ENCODE measurements at regions not wholly inside any gene's neighbourhood (a gene's known extent, or its start where the extent isn't known, plus 50 kb on each side); places are given as distances from the start of the nearest gene placed in this dataset.
A peak's percentile ranks its signal among the peaks of the same experiment; 100 is the strongest.

DNA sequence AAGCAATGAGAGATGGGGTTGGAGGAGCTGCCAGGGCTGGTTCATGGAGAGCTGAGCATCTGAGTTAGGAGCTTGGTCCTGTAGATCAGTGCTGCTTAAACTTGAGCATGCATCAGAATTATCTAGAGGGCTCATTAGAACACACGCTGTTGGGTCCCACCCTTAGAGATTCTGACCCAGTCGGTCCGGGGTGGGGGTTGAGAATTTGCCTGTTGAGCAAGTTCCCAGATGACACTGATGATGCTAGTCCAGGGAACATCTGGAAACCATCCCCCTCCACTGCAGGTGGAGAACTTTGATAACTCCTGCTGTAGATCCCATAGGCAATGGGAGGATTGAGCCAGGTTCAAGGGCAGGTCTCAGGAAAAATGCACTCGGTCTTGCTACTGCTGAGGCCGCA, 158.0 kb upstream of the KLF4 start:
- DNase-seq = no peak

GRCh38 chr9:107647141-107647540, 157.6 kb upstream of the KLF4 start:
- DNase-seq = peak; percentile 26

GRCh38 chr9:107645464-107645833, 155.9 kb upstream of the KLF4 start:
- DNase-seq = no peak

GRCh38 chr9:107644733-107645463, 155.3 kb upstream of the KLF4 start:
- peak; percentile 52 for DNase-seq

DNA sequence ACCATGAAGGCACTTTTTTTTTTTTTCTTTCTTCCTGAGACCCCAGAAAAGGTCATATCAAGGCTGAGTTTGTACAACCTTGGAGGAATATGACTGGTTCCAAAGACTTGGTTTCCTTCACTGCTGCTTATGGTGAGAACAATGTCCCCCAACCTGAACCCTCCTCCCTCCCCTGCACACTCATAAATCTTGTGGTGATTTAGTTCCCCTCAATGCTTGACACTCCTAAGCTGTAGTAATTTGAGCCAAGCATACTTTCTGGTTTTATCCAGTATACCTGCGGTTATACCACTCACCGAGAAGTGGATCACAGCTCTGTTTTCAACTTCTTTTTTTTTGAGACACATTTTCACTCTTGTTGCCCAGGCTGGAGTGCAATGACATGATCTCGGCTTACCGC, 149.9 kb upstream of the KLF4 start:
- DNase-seq = peak; percentile 87

DNA sequence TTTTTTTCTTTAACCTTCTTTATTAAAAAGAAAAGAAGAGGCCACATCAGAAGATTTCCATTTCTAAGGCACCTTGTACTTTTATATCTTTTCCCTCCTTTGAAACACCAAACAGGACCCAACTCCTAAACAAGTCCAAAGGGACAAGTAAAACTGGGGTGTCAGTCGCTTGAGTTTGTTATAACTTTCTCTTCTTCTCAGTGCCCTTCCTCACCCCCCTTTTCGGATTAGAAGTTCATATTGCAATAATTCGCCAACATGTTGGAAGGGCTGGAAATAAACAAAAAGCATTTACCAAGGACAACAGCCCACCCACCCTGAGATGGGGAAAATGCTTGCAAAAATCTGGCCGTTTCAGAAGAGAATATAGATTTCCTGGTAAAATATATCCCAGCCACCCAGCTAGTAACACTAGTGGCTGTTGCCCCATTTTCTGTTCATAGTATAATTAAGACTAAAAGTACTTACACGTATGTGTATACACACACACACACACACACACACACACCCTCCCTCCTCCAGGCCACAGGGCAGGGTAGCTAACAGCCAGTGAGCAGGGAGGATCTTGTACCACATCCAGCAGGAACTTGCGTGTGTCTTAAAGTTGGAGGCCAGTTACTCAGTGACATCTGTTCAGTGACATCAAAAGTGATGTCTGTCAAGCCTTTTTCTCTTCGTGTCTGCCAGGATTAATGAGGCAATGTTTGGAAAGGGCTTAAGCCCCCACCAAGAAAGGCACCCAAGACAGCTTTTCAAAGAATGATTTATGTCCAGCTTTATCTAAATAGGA, 149.1 kb upstream of the KLF4 start:
- DNase-seq = peak; percentile 89

DNA sequence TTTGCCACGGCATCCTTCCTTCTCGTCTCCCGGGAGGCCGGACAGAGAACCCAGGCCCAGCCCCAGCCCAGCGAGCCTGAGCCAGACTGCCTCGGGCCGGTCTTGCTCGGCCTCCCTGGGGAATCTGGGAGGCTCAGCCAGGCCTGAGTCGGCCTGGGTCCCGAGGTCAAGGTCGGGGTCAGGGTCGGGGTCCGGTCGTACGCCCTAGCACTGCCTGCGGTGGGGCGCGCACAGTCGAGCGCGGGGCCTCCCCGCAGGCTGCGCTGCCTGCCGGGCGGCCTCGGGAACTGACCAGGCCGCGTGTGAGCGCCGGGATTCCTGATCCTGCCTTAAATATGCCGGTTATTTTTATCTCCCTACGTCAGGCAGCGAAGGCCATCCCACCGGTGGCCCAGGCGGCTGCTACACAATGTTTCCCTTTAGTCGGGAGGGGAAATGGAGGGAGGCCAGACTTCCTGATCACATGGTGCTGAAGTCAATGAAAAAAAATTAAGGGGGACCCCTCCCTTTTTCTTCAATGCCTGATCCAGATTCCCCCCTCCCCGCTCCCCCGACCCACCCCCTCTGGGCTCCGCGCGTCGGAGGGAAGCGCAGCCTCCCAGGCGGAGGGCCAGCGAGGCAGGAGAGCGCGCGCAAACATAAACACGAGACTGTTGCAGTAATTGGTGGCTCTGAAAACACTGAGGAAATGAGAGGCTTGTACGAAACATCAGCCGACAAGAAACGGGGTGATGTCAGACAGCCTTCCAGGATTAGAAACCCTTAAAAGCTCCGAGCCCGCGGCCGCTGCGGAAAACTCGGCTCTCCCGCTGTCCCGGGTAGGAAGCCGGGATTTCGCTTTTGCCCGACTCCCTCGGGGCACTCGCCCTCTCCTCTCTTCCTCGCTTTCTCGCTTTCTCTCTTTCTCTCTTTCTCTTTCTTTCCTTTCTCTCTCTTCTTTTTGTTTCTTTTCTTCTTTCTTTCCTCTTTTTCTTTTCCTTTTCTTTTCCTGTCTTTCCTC, 148.2 kb upstream of the KLF4 start:
- peak; percentile 49 for DNase-seq

DNA sequence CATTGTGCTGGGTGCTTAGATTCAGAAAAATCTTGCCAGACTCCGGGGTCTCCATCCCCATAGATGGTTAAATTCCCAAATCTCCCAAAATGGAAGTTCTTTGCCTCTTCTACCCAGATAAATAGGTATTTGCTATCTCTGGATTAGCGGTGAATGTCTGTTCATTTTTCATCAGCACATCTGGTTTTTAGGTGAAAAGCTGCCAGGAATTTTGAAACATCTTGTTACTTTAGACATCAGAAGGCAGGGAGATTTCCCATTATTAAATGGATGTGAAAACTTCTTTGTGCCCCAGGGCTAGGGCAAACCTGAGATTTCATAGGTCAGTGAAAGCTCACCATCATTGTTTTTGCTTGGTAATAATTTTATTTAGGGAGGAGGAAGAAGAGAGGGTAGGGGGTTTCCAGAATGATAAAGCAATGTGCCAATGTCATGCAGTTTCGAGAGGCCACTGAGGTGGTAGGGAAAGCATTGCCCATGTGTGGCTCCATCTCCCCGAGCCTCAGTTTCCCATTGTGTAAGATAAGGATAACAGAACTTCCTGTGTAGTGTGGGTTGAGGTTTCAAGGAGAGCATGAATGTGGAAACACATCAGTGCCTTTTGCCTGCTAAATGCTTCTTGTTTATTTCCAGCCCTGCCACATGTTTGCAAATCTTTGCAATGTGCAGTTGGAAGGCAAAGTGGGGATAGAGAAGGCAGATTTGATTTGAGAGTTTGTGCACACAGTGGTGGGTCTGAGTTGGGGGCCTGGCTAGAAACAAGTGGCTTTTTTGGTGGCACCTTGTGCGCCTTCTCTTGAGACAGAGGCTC, 147.2 kb upstream of the KLF4 start:
- DNase-seq = no peak

DNA sequence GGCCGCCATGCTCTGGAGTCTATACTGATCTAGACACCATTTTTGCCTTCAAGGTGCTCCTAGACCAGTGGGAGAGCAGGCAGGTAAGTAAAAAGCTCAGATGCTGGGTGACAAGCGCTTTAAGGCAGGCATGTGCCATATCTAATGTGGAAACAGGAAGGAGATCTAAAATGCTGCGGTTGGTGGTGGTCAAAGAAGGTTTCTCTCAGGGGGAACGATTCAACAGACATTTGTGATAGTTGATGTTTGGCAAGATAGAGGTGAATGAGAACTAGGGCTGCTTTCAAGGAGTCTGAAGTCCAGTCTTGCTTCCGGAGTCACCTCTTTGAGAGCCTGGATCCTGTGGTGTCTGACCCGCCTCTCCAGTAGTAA, 146.2 kb upstream of the KLF4 start:
- peak; percentile 78 for DNase-seq

- peak; percentile 62 for DNase-seq
These were observed 145.7 kb upstream of the KLF4 start for GRCh38 chr9:107635101-107635802.

DNA sequence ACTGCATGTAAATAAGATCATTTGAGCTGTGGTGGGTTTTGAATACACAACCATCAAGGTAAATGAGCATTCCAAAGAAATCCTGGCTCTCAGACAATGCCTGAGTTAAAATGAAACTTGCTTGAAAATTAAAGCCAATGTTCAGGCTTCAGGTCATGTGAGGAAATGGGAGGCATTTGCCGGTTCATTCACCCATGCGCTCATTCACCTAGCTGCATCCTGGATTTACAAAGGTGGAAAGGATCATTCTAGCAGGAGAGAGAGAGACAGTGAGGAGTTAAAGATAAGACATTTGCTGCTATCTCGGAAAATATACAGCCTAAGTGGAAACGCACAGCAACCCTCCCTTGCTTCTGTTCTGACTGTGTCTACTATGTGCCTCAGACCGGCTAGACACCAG, 143.8 kb upstream of the KLF4 start:
- no peak for DNase-seq

GRCh38 chr9:107632661-107633060, 143.1 kb upstream of the KLF4 start:
- no peak for DNase-seq

- no peak for DNase-seq
These were observed 142.6 kb upstream of the KLF4 start for GRCh38 chr9:107632216-107632615.

- no peak for DNase-seq
These were observed 142.2 kb upstream of the KLF4 start for GRCh38 chr9:107631788-107632187.

GRCh38 chr9:107630156-107630555, 140.6 kb upstream of the KLF4 start:
- peak; percentile 65 for DNase-seq

GRCh38 chr9:107628444-107628843, 138.9 kb upstream of the KLF4 start:
- DNase-seq = no peak

DNA sequence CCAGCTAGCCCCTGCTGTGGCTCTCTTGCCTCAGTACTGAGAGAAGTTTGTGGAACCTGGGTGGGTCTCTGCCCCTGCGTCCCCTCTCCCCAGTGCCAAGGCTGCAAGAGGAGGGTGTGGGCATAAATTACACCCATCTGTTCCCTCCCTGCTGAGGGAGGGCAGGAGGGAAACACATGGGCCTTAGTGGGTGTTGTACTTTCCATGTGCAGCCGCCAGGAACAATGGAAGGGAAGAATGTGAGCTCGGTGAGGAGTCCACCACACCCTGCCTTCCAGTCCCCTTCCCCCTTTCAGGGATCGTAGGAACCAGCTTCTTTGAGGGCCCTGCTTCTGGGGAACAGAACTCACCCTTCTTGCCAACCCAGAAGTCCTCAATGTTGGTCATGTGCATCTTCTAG, 138.2 kb upstream of the KLF4 start:
- no peak for DNase-seq

- no peak for DNase-seq
These were observed 136.5 kb upstream of the KLF4 start for GRCh38 chr9:107626118-107626517.

GRCh38 chr9:107625383-107625984, 135.9 kb upstream of the KLF4 start:
- no peak for DNase-seq

- no peak for DNase-seq
These were observed 134.8 kb upstream of the KLF4 start for GRCh38 chr9:107624234-107624948.

DNA sequence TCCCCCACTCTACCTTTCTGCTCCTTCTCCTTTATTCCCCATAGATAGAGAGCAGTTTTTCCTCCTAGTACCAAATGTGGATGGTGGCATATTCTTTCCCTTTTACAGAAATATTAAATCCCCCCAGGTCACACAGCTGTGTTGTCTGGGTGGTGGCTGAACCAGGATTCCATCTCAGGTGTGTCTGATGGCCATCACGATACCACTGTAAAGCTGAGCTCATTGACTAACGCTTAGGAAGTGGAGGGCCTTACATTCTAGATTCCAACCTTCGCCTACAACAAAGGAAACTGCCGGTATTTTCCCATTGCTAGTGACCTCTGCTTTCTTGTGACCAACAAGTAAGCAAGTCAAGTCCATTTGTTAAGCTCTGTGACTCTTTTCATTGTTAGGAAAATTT, 131.9 kb upstream of the KLF4 start:
- no peak for DNase-seq
